GM12891 (cell line): ENCODE measurements at regions not wholly inside any gene's neighbourhood (a gene's known extent, or its start where the extent isn't known, plus 50 kb on each side); places are given as distances from the start of the nearest gene placed in this dataset.

ENCODE experiments used
- POLR2A ChIP-seq: IDR thresholded peaks from 2 replicates; pipeline ENCODE4 v1.6.1; 2011; ENCODE audit warnings: low read depth, low read length, control low read depth
- POLR2AphosphoS5 ChIP-seq: IDR thresholded peaks from 2 replicates; pipeline ENCODE4 v1.6.1; 2011; ENCODE audit warnings: low read depth, low read length, control low read depth
- SPI1 ChIP-seq: IDR thresholded peaks from 2 replicates; pipeline ENCODE4 v1.6.1; 2011; ENCODE audit warnings: low read depth, low read length, control low read depth
- TAF1 ChIP-seq: IDR thresholded peaks from 2 replicates; pipeline ENCODE4 v1.6.1; 2011; ENCODE audit warnings: low read depth, low read length, control low read depth

GRCh38 chr9:14535161-14535955, 157.9 kb downstream of the ZDHHC21 start:
- no peak for TF ChIP-seq POLR2A
- no peak for TF ChIP-seq POLR2AphosphoS5
- peak; percentile 85 for TF ChIP-seq SPI1
- no peak for TF ChIP-seq TAF1
